ENCODE measurements at regions not wholly inside any gene's neighbourhood (a gene's known extent, or its start where the extent isn't known, plus 50 kb on each side); places are given as distances from the start of the nearest gene placed in this dataset.
"Not testable (repeated sequence)": the region's sequence is repeated elsewhere in the genome, so short reads cannot be mapped to it uniquely, and the experiment has no call there.

GRCh38 chr18:34942276-34942675 lies 98.9 kb upstream of the MAPRE2 start:
- ChIA-PET CTCF (no interaction called here), POLR2A (no interaction called here)

- ChIA-PET CTCF (no interaction called here), POLR2A (no interaction called here)
Observed at GRCh38 chr18:34942975-34943374, 98.2 kb upstream of the MAPRE2 start.

GRCh38 chr18:34943587-34943986 lies 97.6 kb upstream of the MAPRE2 start:
- POLR2A ChIA-PET, result no interaction called here
- CTCF ChIA-PET, result no interaction called here

- ChIA-PET CTCF (no interaction called here), POLR2A (no interaction called here)
Observed at GRCh38 chr18:34947711-34948125, 93.5 kb upstream of the MAPRE2 start.

GRCh38 chr18:34951625-34952379 lies 89.4 kb upstream of the MAPRE2 start:
- ChIA-PET POLR2A (no interaction called here), CTCF (no interaction called here)

GRCh38 chr18:34953212-34953611 lies 88.0 kb upstream of the MAPRE2 start:
- POLR2A ChIA-PET, result no interaction called here
- CTCF ChIA-PET, result no interaction called here

GRCh38 chr18:34955494-34955893 lies 85.7 kb upstream of the MAPRE2 start:
- CTCF ChIA-PET, POLR2A ChIA-PET: not testable (repeated sequence)

GRCh38 chr18:34956663-34957062 lies 84.5 kb upstream of the MAPRE2 start:
- CTCF ChIA-PET, result no interaction called here
- POLR2A ChIA-PET, result no interaction called here

GRCh38 chr18:34957119-34957863 lies 83.9 kb upstream of the MAPRE2 start:
- ChIA-PET CTCF (no interaction called here), POLR2A (no interaction called here)

- CTCF ChIA-PET, result no interaction called here
- POLR2A ChIA-PET, result no interaction called here
Observed at GRCh38 chr18:34957864-34958259, 83.4 kb upstream of the MAPRE2 start.

- POLR2A ChIA-PET, result no interaction called here
- CTCF ChIA-PET, result no interaction called here
Observed at GRCh38 chr18:34959211-34959829, 81.9 kb upstream of the MAPRE2 start.

- CTCF ChIA-PET, result no interaction called here
- POLR2A ChIA-PET, result no interaction called here
Observed at GRCh38 chr18:34959989-34960388, 81.2 kb upstream of the MAPRE2 start.

GRCh38 chr18:34965108-34965507 lies 76.1 kb upstream of the MAPRE2 start:
- CTCF ChIA-PET, result no interaction called here
- POLR2A ChIA-PET, result no interaction called here

GRCh38 chr18:34965566-34965965 lies 75.6 kb upstream of the MAPRE2 start:
- POLR2A ChIA-PET, result interaction anchor here (0.6 kb wide), 1 partner anchor 25 kb away, joined by 3 read pairs; no protein-coding TSS in a partner anchor
- CTCF ChIA-PET, result no interaction called here

- CTCF ChIA-PET, result no interaction called here
- POLR2A ChIA-PET, result no interaction called here
Observed at GRCh38 chr18:34970106-34970505, 71.1 kb upstream of the MAPRE2 start.

- ChIA-PET CTCF (no interaction called here), POLR2A (no interaction called here)
Observed at GRCh38 chr18:34971313-34971712, 69.9 kb upstream of the MAPRE2 start.

- ChIA-PET POLR2A (no interaction called here), CTCF (no interaction called here)
Observed at GRCh38 chr18:34972765-34973414, 68.3 kb upstream of the MAPRE2 start.

- POLR2A ChIA-PET, result no interaction called here
Observed at GRCh38 chr18:34976123-34976522, 65.1 kb upstream of the MAPRE2 start.

GRCh38 chr18:34976534-34976898 lies 64.7 kb upstream of the MAPRE2 start:
- CTCF ChIA-PET, result no interaction called here
- POLR2A ChIA-PET, result no interaction called here

More at GRCh38 chr18:34976123-34976522, 65.1 kb upstream of the MAPRE2 start:
- CTCF ChIA-PET, result no interaction called here

- ChIA-PET POLR2A (no interaction called here), CTCF (interaction anchor here (0.7 to 1.4 kb wide), 2 partner anchors 122 to 144 kb away, joined by 3 to 4 read pairs; no protein-coding TSS in a partner anchor)
Observed at GRCh38 chr18:34976899-34977837, 64.0 kb upstream of the MAPRE2 start.

Data from activated CD8-positive, alpha-beta memory T cell treated with anti-CD3 and anti-CD28 coated beads for 36 hours (primary cell).